Karpas-422 (cell line): ENCODE measurements at regions not wholly inside any gene's neighbourhood (a gene's known extent, or its start where the extent isn't known, plus 50 kb on each side); places are given as distances from the start of the nearest gene placed in this dataset.

Experiments
- DNase-seq: peaks from one replicate; pipeline ENCODE4 v3.0.0-alpha.2; 2015
- H2AFZ ChIP-seq: fragments of 200-600 bp; sonication (generic); 2 replicates; pipeline ENCODE4 v1.6.1; 2014; ENCODE audit warnings: antibody characterized with exemption, low read length, mixed read lengths
- H3K27ac ChIP-seq: fragments of 200-600 bp; sonication (generic); 2 replicates; pipeline ENCODE4 v1.5.1; 2014; ENCODE audit warnings: mild to moderate bottlenecking, low read length, moderate library complexity
- H3K27me3 ChIP-seq: fragments of 200-600 bp; sonication (generic); 2 replicates; pipeline ENCODE4 v1.6.1; 2014; ENCODE audit warnings: low read length, mixed read lengths
- H3K36me3 ChIP-seq: fragments of 200-600 bp; sonication (generic); 2 replicates; pipeline ENCODE4 v1.6.1; 2014; ENCODE audit warnings: low read length, mixed read lengths; ENCODE audit not compliant: insufficient read depth
- H3K4me1 ChIP-seq: fragments of 200-600 bp; sonication (generic); 2 replicates; pipeline ENCODE4 v1.6.1; 2014; ENCODE audit warnings: mild to moderate bottlenecking, low read length, mixed read lengths
- H3K4me2 ChIP-seq: fragments of 200-600 bp; sonication (generic); 2 replicates; pipeline ENCODE4 v1.6.1; 2014; ENCODE audit warnings: low read length, low read depth, mild to moderate bottlenecking; ENCODE audit not compliant: poor library complexity, severe bottlenecking
- H3K4me3 ChIP-seq: fragments of 200-600 bp; sonication (generic); 2 replicates; pipeline ENCODE4 v1.5.1; 2014; ENCODE audit warnings: mild to moderate bottlenecking, antibody characterized with exemption, low read length, mixed read lengths
- H3K79me2 ChIP-seq: fragments of 200-600 bp; sonication (generic); 2 replicates; pipeline ENCODE4 v1.6.1; 2014; ENCODE audit warnings: mild to moderate bottlenecking, low read length, mixed read lengths
- H3K9ac ChIP-seq: fragments of 200-600 bp; sonication (generic); 2 replicates; pipeline ENCODE4 v1.6.0; 2014; ENCODE audit warnings: low read length
- H3K9me2 ChIP-seq: fragments of 200-600 bp; sonication (generic), shearing (Covaris generic); replicated peaks from 2 replicates; pipeline ENCODE4 v1.6.0; 2014; ENCODE audit warnings: mild to moderate bottlenecking, low read length, moderate library complexity; ENCODE audit not compliant: insufficient read depth
- H3K9me3 ChIP-seq: fragments of 300-700, 200-600 bp; sonication (generic); 2 replicates; pipeline ENCODE4 v1.6.1; 2014; ENCODE audit warnings: low read length, mixed read lengths
- H4K20me1 ChIP-seq: fragments of 200-600 bp; sonication (generic); 2 replicates; pipeline ENCODE4 v1.6.1; 2014; ENCODE audit warnings: mild to moderate bottlenecking, antibody characterized with exemption, low read length, low read depth; ENCODE audit not compliant: insufficient read depth

- H3K36me3 ChIP-seq: no peaks in the 10 kb centered on the region
Measured at GRCh38 chr1:209219791-209220524, 363.6 kb upstream of the CAMK1G start.

GRCh38 chr1:209222826-209223225 is 360.7 kb upstream of the CAMK1G start:
- Histone ChIP-seq H3K27ac (no peak overlapping the region), H3K27me3 (no peaks in the 10 kb centered on the region), H3K4me1 (no peaks in the 10 kb centered on the region), H3K4me2 (no peak overlapping the region), H3K79me2 (no peaks in the 10 kb centered on the region), H3K9ac (no peak overlapping the region), H4K20me1 (no peaks in the 10 kb centered on the region), H3K36me3 (no peaks in the 10 kb centered on the region), H2AFZ (no peak overlapping the region), H3K9me2 (no peaks in the 10 kb centered on the region), H3K9me3 (no peaks in the 10 kb centered on the region), H3K4me3 (no peak overlapping the region)
- no peak for DNase-seq

More at GRCh38 chr1:209219791-209220524, 363.6 kb upstream of the CAMK1G start:
- H3K4me3 ChIP-seq: no peak overlapping the region
- no peaks in the 10 kb centered on the region for H3K4me1 ChIP-seq
- no peak for DNase-seq
- no peaks in the 10 kb centered on the region; the same call in 1 of the 2 replicates for H3K27me3 ChIP-seq
- no peak overlapping the region for H3K27ac ChIP-seq
- no peak overlapping the region for H3K9ac ChIP-seq
- H3K9me2 ChIP-seq: no peaks in the 10 kb centered on the region
- peaks cover 4% of the 10 kb centered on the region; the same call in 1 of the 2 replicates for H3K9me3 ChIP-seq
- H2AFZ ChIP-seq: no peak overlapping the region
- H4K20me1 ChIP-seq: no peaks in the 10 kb centered on the region
- H3K79me2 ChIP-seq: no peaks in the 10 kb centered on the region
- no peak overlapping the region for H3K4me2 ChIP-seq

- no peaks in the 10 kb centered on the region for H3K27me3 ChIP-seq
- H3K27ac ChIP-seq: no peak overlapping the region
- no peaks in the 10 kb centered on the region for H3K9me2 ChIP-seq
- no peaks in the 10 kb centered on the region for H4K20me1 ChIP-seq
- no peak for DNase-seq
- H3K9ac ChIP-seq: no peak overlapping the region
- no peak overlapping the region for H3K4me2 ChIP-seq
- H3K4me3 ChIP-seq: no peak overlapping the region
- H3K79me2 ChIP-seq: no peaks in the 10 kb centered on the region
- H3K9me3 ChIP-seq: no peaks in the 10 kb centered on the region
- H3K4me1 ChIP-seq: no peaks in the 10 kb centered on the region
- H3K36me3 ChIP-seq: no peaks in the 10 kb centered on the region
- H2AFZ ChIP-seq: no peak overlapping the region
Measured at GRCh38 chr1:209223791-209224190, 359.7 kb upstream of the CAMK1G start.

- H3K79me2 ChIP-seq: no peaks in the 10 kb centered on the region
- no peaks in the 10 kb centered on the region for H3K36me3 ChIP-seq
- H3K4me2 ChIP-seq: no peak overlapping the region
- no peaks in the 10 kb centered on the region for H3K9me2 ChIP-seq
- H3K9me3 ChIP-seq: no peaks in the 10 kb centered on the region
- DNase-seq: no peak
- no peaks in the 10 kb centered on the region for H3K4me1 ChIP-seq
- H3K9ac ChIP-seq: no peak overlapping the region
- no peaks in the 10 kb centered on the region for H4K20me1 ChIP-seq
- no peak overlapping the region for H3K27ac ChIP-seq
- H3K4me3 ChIP-seq: no peak overlapping the region
- H2AFZ ChIP-seq: no peak overlapping the region
- H3K27me3 ChIP-seq: no peaks in the 10 kb centered on the region
Measured at GRCh38 chr1:209224886-209225285, 358.6 kb upstream of the CAMK1G start.

- Histone ChIP-seq H3K9me3 (peaks cover 3% of the 10 kb centered on the region; the same call in 1 of the 2 replicates), H2AFZ (no peak overlapping the region), H3K79me2 (no peaks in the 10 kb centered on the region), H3K4me2 (no peak overlapping the region), H3K27me3 (no peaks in the 10 kb centered on the region), H3K4me1 (no peaks in the 10 kb centered on the region), H3K9ac (no peak overlapping the region), H3K36me3 (no peaks in the 10 kb centered on the region), H4K20me1 (no peaks in the 10 kb centered on the region), H3K27ac (no peak overlapping the region), H3K4me3 (no peak overlapping the region), H3K9me2 (no peaks in the 10 kb centered on the region)
- no peak for DNase-seq
Measured at GRCh38 chr1:209227171-209227570, 356.3 kb upstream of the CAMK1G start.

- H3K27ac ChIP-seq: no peak overlapping the region
- H3K4me1 ChIP-seq: no peaks in the 10 kb centered on the region
- no peak overlapping the region for H3K4me3 ChIP-seq
- H2AFZ ChIP-seq: no peak overlapping the region
- H3K9me2 ChIP-seq: no peaks in the 10 kb centered on the region
- no peaks in the 10 kb centered on the region for H3K36me3 ChIP-seq
- DNase-seq: no peak
- H4K20me1 ChIP-seq: no peaks in the 10 kb centered on the region
- no peaks in the 10 kb centered on the region for H3K79me2 ChIP-seq
- no peaks in the 10 kb centered on the region for H3K27me3 ChIP-seq
- no peak overlapping the region for H3K4me2 ChIP-seq
- H3K9me3 ChIP-seq: peaks cover 3% of the 10 kb centered on the region; the same call in 1 of the 2 replicates
- no peak overlapping the region for H3K9ac ChIP-seq
Measured at GRCh38 chr1:209227941-209228340, 355.6 kb upstream of the CAMK1G start.

GRCh38 chr1:209229494-209230061 is 353.9 kb upstream of the CAMK1G start:
- Histone ChIP-seq H3K9me2 (no peaks in the 10 kb centered on the region), H3K36me3 (no peaks in the 10 kb centered on the region), H3K4me1 (no peaks in the 10 kb centered on the region)

GRCh38 chr1:209230314-209230713 is 353.2 kb upstream of the CAMK1G start:
- H3K9ac ChIP-seq: no peak overlapping the region
- no peak for DNase-seq
- no peak overlapping the region for H3K27ac ChIP-seq
- H3K9me3 ChIP-seq: peaks cover 3% of the 10 kb centered on the region; the same call in 1 of the 2 replicates
- H3K4me2 ChIP-seq: no peak overlapping the region
- no peak overlapping the region for H3K4me3 ChIP-seq
- no peaks in the 10 kb centered on the region for H3K4me1 ChIP-seq
- H2AFZ ChIP-seq: no peak overlapping the region
- no peaks in the 10 kb centered on the region for H4K20me1 ChIP-seq
- H3K9me2 ChIP-seq: no peaks in the 10 kb centered on the region; the same call in 1 of the 2 replicates
- H3K27me3 ChIP-seq: peaks cover 1% of the 10 kb centered on the region; the same call in 1 of the 2 replicates
- H3K36me3 ChIP-seq: no peaks in the 10 kb centered on the region
- H3K79me2 ChIP-seq: no peaks in the 10 kb centered on the region

More at GRCh38 chr1:209229494-209230061, 353.9 kb upstream of the CAMK1G start:
- no peaks in the 10 kb centered on the region for H3K27me3 ChIP-seq
- no peak overlapping the region for H3K4me2 ChIP-seq
- no peak overlapping the region for H3K27ac ChIP-seq
- no peak overlapping the region for H2AFZ ChIP-seq
- H4K20me1 ChIP-seq: no peaks in the 10 kb centered on the region
- H3K9me3 ChIP-seq: peaks cover 3% of the 10 kb centered on the region; the same call in 1 of the 2 replicates
- no peak for DNase-seq
- no peak overlapping the region for H3K4me3 ChIP-seq
- H3K9ac ChIP-seq: no peak overlapping the region
- no peaks in the 10 kb centered on the region for H3K79me2 ChIP-seq
